ENCODE measurements at regions not wholly inside any gene's neighbourhood (a gene's known extent, or its start where the extent isn't known, plus 50 kb on each side); places are given as distances from the start of the nearest gene placed in this dataset.
A peak's percentile ranks its signal among the peaks of the same experiment; 100 is the strongest.
"Not testable (repeated sequence)": the region's sequence is repeated elsewhere in the genome, so short reads cannot be mapped to it uniquely, and the experiment has no call there.

DNA sequence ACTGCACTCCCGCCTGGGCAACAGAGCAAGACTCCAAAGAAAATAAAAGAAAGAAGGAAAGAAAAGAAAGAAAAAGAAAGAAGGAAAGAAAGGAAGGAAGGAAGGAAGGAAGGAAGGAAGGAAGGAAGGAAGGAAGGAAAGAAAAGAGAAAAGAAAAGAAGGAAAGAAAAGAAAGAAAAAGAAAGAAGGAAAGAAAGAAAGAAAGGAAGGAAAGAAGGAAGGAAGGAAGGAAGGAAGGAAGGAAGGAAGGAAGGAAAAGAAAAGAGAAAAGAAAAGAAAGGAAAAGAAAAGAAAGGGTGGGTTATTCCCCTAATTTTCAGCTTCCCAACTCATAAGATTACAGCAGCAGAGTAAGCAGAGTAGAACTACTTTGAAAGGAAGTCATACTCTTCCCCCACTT is 64.4 kb downstream of the TMEM200C start:
- not testable (repeated sequence) for H3K4me1 ChIP-seq (ENCODE audit: control insufficient read depth, insufficient read depth, low read length); H3K9me3 ChIP-seq (replicated peaks; ENCODE audit: control insufficient read depth, low read depth, low read length); H3K27me3 ChIP-seq (ENCODE audit: control insufficient read depth, insufficient read depth, low read length); H3K27ac ChIP-seq (ENCODE audit: low read length); H3K4me3 ChIP-seq (ENCODE audit: low read length); DNase-seq; H3K36me3 ChIP-seq (ENCODE audit: control insufficient read depth, insufficient read depth, low read length)
- WGBS (ENCODE audit: insufficient coverage) = 100% methylated on average over 1 of the region's 1 CpG

DNA sequence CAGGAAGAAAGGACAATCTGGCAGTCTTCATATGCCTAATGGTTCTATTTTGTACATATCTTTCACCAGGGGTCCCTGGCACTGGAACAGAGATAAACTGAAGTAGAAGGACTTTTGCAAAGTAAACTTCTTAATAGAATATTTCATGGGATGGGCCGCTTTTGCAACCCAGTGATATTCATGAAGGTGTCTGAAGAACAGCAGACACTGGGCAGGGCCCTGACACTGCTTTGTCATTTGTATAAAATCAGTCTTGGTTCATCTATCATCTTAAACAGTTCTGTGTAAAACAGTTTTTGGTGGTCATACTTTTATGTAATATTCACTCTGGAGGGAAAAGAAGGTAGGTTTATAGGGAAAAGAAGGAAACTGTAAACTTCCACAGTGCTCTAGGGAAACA is 66.4 kb downstream of the TMEM200C start:
- no peak for DNase-seq
- no CpG with 5 or more reads among the region's 1 CpG for WGBS (ENCODE audit: insufficient coverage)
- H3K27ac ChIP-seq (ENCODE audit: low read length) = no peak overlapping the region
- no peaks in the 10 kb centered on the region for H3K36me3 ChIP-seq (ENCODE audit: control insufficient read depth, insufficient read depth, low read length)
- no peaks in the 10 kb centered on the region for H3K27me3 ChIP-seq (ENCODE audit: control insufficient read depth, insufficient read depth, low read length)
- no peaks in the 10 kb centered on the region for H3K9me3 ChIP-seq (replicated peaks; ENCODE audit: control insufficient read depth, low read depth, low read length)
- no peaks in the 10 kb centered on the region for H3K4me1 ChIP-seq (ENCODE audit: control insufficient read depth, insufficient read depth, low read length)
- H3K4me3 ChIP-seq (ENCODE audit: low read length) = no peak overlapping the region

DNA sequence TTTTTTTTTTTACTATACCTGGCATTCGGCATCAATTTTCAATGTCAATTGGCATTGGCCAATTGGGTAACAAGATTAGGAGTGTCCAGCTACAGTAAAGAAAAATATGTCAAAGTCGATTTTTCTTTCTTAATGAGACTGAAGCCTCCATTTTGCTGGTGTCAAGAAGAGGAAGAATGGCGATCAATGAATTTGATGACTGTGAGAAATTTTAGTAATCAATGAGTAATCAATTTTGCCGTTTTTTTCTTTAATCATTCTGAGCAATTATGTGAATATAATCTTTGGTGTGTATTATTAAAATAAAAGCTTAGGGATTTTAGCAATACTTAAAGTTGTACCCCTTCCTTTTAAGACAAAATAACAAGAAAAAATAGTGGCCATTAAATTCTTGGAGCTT is 69.7 kb downstream of the TMEM200C start:
- no peaks in the 10 kb centered on the region for H3K9me3 ChIP-seq (replicated peaks; ENCODE audit: control insufficient read depth, low read depth, low read length)
- whole genome bisulfite sequencing (ENCODE audit: insufficient coverage) = no CpG with 5 or more reads among the region's 4 CpGs
- no peaks in the 10 kb centered on the region for H3K27me3 ChIP-seq (ENCODE audit: control insufficient read depth, insufficient read depth, low read length)
- DNase-seq = no peak
- H3K27ac ChIP-seq (ENCODE audit: low read length) = no peak overlapping the region
- no peak overlapping the region for H3K4me3 ChIP-seq (ENCODE audit: low read length)
- no peaks in the 10 kb centered on the region for H3K4me1 ChIP-seq (ENCODE audit: control insufficient read depth, insufficient read depth, low read length)
- H3K36me3 ChIP-seq (ENCODE audit: control insufficient read depth, insufficient read depth, low read length) = no peaks in the 10 kb centered on the region

DNA sequence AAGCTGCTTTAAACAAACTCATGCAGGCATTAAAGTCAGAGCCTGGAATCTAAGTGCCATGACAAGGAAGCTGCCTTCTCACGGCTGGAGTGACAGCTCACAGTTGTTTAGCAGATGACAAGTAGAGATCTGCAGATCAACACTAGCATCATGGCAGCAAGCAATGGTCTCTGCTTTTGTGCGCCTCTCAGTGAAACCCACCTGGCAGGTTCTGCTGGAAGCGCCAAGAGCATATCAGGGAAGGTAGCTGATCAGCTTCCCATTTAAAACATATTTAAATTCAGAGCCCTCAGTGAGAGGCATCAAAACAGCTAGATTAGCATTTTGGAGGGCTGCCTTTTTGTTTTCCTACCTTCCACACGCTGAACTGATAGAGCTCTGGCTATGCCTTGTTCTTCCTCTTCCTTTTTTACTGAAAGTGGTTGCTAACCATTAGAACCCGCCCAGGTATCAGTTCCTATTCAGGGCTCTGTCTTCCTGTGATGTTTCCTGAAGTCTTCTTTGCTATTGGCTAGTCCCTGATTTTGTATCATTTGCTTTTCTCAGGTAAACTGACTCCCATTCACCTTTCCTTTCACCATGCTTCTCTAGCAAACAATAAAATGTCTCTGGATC is 70.8 kb downstream of the TMEM200C start:
- DNase-seq = no peak
- no peak overlapping the region for H3K27ac ChIP-seq (ENCODE audit: low read length)
- WGBS (ENCODE audit: insufficient coverage) = 40% methylated on average over 3 of the region's 5 CpGs
- no peaks in the 10 kb centered on the region for H3K4me1 ChIP-seq (ENCODE audit: control insufficient read depth, insufficient read depth, low read length)
- H3K9me3 ChIP-seq (replicated peaks; ENCODE audit: control insufficient read depth, low read depth, low read length) = no peaks in the 10 kb centered on the region
- H3K27me3 ChIP-seq (ENCODE audit: control insufficient read depth, insufficient read depth, low read length) = no peaks in the 10 kb centered on the region
- no peak overlapping the region for H3K4me3 ChIP-seq (ENCODE audit: low read length)
- H3K36me3 ChIP-seq (ENCODE audit: control insufficient read depth, insufficient read depth, low read length) = no peaks in the 10 kb centered on the region

DNA sequence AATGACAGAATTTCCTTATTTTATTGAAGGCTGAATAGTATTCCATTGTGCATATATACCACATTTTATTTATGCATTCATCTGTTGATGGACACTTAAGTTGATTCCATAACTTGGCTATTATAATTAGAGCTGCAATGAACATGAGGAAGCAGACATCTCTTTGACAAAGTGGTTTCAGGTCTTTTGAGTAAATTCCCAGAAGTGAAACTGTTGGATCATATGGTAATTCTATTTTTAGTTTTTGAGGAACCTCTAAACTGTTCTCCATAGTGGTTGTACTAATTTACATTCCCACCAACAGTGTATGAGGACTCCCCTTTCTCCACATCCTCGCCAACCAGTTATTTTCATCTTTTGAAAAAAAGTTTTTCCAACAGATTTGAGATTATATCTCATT is 77.5 kb downstream of the TMEM200C start:
- no CpG with 5 or more reads among the region's 1 CpG for WGBS (ENCODE audit: insufficient coverage)
- H3K4me1 ChIP-seq (ENCODE audit: control insufficient read depth, insufficient read depth, low read length) = no peaks in the 10 kb centered on the region
- no peak overlapping the region for H3K27ac ChIP-seq (ENCODE audit: low read length)
- no peaks in the 10 kb centered on the region for H3K36me3 ChIP-seq (ENCODE audit: control insufficient read depth, insufficient read depth, low read length)
- H3K9me3 ChIP-seq (replicated peaks; ENCODE audit: control insufficient read depth, low read depth, low read length) = no peaks in the 10 kb centered on the region
- no peak overlapping the region for H3K4me3 ChIP-seq (ENCODE audit: low read length)
- peak; percentile 43 for DNase-seq
- H3K27me3 ChIP-seq (ENCODE audit: control insufficient read depth, insufficient read depth, low read length) = no peaks in the 10 kb centered on the region

DNA sequence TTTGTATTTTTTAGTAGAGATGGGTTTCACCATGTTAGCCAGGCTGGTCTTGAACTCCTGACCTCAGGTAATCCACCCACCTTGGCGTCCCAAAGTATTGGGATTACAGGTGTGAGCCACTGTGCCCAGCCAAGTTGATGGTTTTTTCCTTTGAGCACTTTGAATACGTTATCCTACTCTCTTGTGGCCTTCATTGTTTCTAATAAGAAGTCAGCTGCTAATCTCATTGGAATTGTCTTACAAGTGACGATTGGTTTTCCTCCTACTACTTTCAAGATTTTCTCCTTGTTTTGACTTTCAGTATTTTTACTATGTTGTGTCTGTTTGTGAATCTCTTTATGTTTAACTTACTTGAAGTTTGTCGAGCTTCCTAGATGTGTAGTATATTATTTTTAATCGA is 88.5 kb downstream of the TMEM200C start:
- no peaks in the 10 kb centered on the region for H3K36me3 ChIP-seq (ENCODE audit: control insufficient read depth, insufficient read depth, low read length)
- H3K9me3 ChIP-seq (replicated peaks; ENCODE audit: control insufficient read depth, low read depth, low read length) = peaks cover 10% of the 10 kb centered on the region
- no CpG with 5 or more reads among the region's 5 CpGs for WGBS (ENCODE audit: insufficient coverage)
- H3K4me3 ChIP-seq (ENCODE audit: low read length) = no peak overlapping the region
- DNase-seq = no peak
- no peaks in the 10 kb centered on the region for H3K27me3 ChIP-seq (ENCODE audit: control insufficient read depth, insufficient read depth, low read length)
- H3K4me1 ChIP-seq (ENCODE audit: control insufficient read depth, insufficient read depth, low read length) = no peaks in the 10 kb centered on the region
- no peak overlapping the region for H3K27ac ChIP-seq (ENCODE audit: low read length)

DNA sequence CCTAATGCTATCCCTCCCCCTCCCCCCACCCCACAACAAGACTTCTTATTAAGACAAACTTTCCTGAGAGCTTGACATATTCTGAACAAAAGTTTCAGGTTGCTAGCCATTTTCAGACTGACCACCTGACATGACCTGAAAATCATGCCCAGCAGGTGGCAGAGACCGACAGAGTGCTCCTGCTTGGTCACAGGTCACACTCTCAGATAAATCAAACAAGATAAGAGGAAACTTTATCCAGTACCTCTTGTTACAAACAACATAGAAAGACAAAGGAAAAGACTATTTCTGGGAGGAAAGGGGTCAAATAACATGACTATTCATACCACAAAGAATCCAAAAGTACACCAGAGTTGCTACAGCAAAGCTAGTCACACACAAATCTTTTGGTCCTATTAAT is 107.4 kb downstream of the TMEM200C start:
- Histone ChIP-seq H3K27ac (ENCODE audit: low read length) (no peak overlapping the region), H3K36me3 (ENCODE audit: control insufficient read depth, insufficient read depth, low read length) (no peaks in the 10 kb centered on the region), H3K4me3 (ENCODE audit: low read length) (no peak overlapping the region), H3K9me3 (replicated peaks; ENCODE audit: control insufficient read depth, low read depth, low read length) (no peaks in the 10 kb centered on the region), H3K4me1 (ENCODE audit: control insufficient read depth, insufficient read depth, low read length) (no peaks in the 10 kb centered on the region), H3K27me3 (ENCODE audit: control insufficient read depth, insufficient read depth, low read length) (no peaks in the 10 kb centered on the region)
- no CpG with 5 or more reads among the region's 1 CpG for WGBS (ENCODE audit: insufficient coverage)
- no peak for DNase-seq

DNA sequence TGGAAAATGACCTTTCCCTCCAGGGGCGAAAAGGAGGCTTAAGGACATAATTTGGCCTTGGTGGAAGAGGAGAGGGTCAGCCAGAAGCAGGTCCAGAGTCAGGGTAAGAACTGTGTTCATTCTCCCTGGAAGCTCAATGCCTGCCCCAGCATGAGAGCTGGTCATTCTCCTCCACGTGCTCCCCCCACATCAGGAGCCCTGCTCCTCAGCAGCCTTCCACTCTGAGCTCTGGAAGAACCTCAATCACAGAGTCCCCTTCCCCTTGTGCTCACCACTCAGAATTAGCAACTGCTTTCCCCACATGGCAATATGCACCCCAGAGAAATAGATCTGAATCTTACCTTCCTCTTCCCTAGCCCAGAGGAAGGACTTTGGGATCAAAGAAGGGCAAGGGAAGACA is 115.4 kb downstream of the TMEM200C start:
- Histone ChIP-seq H3K4me3 (ENCODE audit: low read length) (no peak overlapping the region), H3K36me3 (ENCODE audit: control insufficient read depth, insufficient read depth, low read length) (no peaks in the 10 kb centered on the region), H3K4me1 (ENCODE audit: control insufficient read depth, insufficient read depth, low read length) (no peaks in the 10 kb centered on the region), H3K27me3 (ENCODE audit: control insufficient read depth, insufficient read depth, low read length) (no peaks in the 10 kb centered on the region), H3K9me3 (replicated peaks; ENCODE audit: control insufficient read depth, low read depth, low read length) (no peaks in the 10 kb centered on the region), H3K27ac (ENCODE audit: low read length) (no peak overlapping the region)
- WGBS (ENCODE audit: insufficient coverage) = 40% methylated on average over 1 of the region's 2 CpGs
- no peak for DNase-seq

DNA sequence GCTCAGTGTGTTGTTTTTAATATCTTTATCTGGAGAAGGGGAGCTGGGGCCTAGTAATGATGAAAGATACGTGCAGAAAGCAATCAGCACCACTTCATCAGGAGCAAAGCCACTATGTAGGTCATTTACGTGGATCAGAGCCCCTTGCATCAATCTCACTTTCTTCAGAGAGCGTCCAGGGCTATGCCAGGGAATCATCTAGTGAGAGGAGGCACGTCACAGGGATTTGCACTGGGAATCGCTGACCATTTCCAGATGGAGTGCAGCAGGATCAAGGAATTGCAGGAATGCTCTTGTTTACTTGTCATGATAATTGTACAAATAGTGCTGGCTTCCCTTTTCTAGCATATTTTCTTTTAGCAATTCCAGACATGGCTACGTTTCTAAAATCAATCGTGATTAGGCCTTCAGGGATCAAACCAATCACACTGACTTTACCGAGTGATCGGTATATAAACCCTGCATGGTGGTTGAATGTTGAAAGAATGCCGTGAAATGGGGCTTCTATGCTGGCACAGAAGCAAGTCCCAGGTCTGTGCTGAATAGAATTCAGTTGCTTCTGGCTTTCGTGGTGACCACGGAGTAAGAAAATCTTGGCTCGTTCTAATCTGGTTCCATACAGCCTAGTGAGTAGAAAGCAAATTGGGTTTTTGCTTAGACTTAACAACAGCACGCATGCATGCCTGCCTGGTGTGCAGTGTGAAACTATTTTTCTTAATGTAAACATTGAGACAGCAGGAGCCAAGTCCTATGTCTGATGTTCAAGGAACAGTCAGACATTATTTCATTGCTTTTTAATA is 122.8 kb downstream of the TMEM200C start:
- Histone ChIP-seq H3K36me3 (ENCODE audit: control insufficient read depth, insufficient read depth, low read length) (no peaks in the 10 kb centered on the region), H3K4me1 (ENCODE audit: control insufficient read depth, insufficient read depth, low read length) (no peaks in the 10 kb centered on the region), H3K27ac (ENCODE audit: low read length) (no peak overlapping the region), H3K27me3 (ENCODE audit: control insufficient read depth, insufficient read depth, low read length) (no peaks in the 10 kb centered on the region), H3K9me3 (replicated peaks; ENCODE audit: control insufficient read depth, low read depth, low read length) (no peaks in the 10 kb centered on the region), H3K4me3 (ENCODE audit: low read length) (no peak overlapping the region)
- DNase-seq = peak; percentile 39
- WGBS (ENCODE audit: insufficient coverage) = 40% methylated on average over 4 of the region's 14 CpGs

DNA sequence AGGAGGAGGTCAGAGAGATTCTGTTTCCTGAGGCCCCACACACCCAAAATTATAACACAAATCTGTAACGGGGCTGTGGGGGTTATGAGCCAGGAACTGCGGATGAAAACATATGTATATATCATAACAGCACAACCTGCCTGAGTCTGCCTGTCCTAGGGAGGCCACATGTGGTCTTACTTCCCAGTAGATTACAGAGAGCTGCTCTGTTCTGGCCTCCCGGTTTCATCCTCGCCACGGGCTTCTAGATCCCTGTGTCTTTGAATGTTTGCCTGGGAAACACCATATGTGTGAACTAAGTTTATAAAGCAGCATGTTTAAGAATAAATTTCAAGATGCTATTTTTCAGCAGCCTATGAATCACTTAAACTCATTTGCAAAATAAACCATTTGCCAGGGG is 124.0 kb downstream of the TMEM200C start:
- no peaks in the 10 kb centered on the region for H3K27me3 ChIP-seq (ENCODE audit: control insufficient read depth, insufficient read depth, low read length)
- H3K4me3 ChIP-seq (ENCODE audit: low read length) = no peak overlapping the region
- DNase-seq = peak; percentile 46
- no peak overlapping the region for H3K27ac ChIP-seq (ENCODE audit: low read length)
- H3K9me3 ChIP-seq (replicated peaks; ENCODE audit: control insufficient read depth, low read depth, low read length) = no peaks in the 10 kb centered on the region
- H3K36me3 ChIP-seq (ENCODE audit: control insufficient read depth, insufficient read depth, low read length) = no peaks in the 10 kb centered on the region
- no CpG with 5 or more reads among the region's 5 CpGs for WGBS (ENCODE audit: insufficient coverage)
- H3K4me1 ChIP-seq (ENCODE audit: control insufficient read depth, insufficient read depth, low read length) = no peaks in the 10 kb centered on the region

Data from muscle of leg (tissue), 3 donors.